ENCODE measurements at regions not wholly inside any gene's neighbourhood (a gene's known extent, or its start where the extent isn't known, plus 50 kb on each side); places are given as distances from the start of the nearest gene placed in this dataset.

DNA sequence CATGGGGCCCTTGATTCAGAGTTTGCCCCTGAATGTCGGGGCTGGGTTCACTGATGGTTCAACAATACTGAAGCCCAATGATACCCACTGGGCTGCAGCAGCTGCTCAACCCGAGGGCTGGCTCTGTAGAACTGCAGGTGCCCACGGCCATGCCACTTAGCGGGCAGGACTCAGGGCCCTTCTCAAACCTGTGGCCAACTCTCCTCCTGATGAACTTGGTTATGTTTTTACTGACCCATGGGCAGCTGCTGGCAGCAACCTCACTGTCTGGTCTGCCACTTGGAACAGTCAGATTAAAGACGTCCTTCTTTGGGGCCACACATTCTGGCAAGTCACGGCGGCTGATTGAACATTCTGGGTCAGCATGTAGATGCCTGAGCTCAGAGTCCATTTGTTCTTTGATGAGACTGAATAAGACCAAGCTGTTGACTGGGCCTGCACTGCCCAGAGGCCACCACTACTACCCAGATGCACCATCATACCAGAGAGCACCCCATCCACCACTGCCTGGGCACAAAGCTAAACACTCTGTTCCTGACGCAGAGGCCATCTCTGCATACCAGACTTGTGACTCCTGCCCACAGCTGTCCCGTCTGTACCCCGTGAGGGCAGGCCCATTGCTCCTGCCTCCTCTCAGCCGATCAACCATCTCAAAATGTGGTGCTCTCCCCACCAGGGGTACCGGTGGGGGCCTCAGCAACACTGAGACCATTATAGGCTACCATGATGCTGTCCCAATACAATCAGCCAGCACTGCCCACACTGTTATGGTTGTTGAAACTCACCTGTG lies 67.8 kb downstream of the SHANK2 start:
- TF ChIP-seq CTCF (conservative IDR thresholded peaks at IDR 0.05 in 1 of 2, IDR thresholded peaks at IDR 0.05 in 1 of 2; ENCODE audit: extremely low read depth in 1 of 2, insufficient read depth in 1 of 2, low read depth in 1 of 2, low read length in 2 of 2) (no peak), EZH2 (IDR thresholded peaks at IDR 0.05; ENCODE audit: borderline replicate concordance, low read length) (no peak)
